Mucosa of descending colon (tissue), 3 donors: ENCODE measurements at regions not wholly inside any gene's neighbourhood (a gene's known extent, or its start where the extent isn't known, plus 50 kb on each side); places are given as distances from the start of the nearest gene placed in this dataset.
A peak's percentile ranks its signal among the peaks of the same experiment; 100 is the strongest.

Experiments used
- ATAC-seq: fragments of 200-7000 bp; cut with Tn5 transposase; one replicate; pipeline ENCODE4 v1.9.1; 2020; ENCODE audit warnings: mild to moderate bottlenecking, moderate library complexity
- DNase-seq, 3 donors: peaks; one replicate each; pipeline ENCODE4 v3.0.0-alpha.2; 2020
- H3K36me3 ChIP-seq: fragments of 200-600 bp; one replicate; pipeline ENCODE4 v1.8.0; 2021; ENCODE audit warnings: low read depth, mild to moderate bottlenecking
- H3K4me1 ChIP-seq: fragments of 200-600 bp; one replicate; pipeline ENCODE4 v1.8.0; 2021; ENCODE audit warnings: low read depth, mild to moderate bottlenecking
- H3K4me3 ChIP-seq: fragments of 200-600 bp; one replicate; pipeline ENCODE4 v1.8.0; 2021; ENCODE audit warnings: mild to moderate bottlenecking
- H3K9me3 ChIP-seq: fragments of 200-600 bp; one replicate; pipeline ENCODE4 v1.8.0; 2021; ENCODE audit warnings: mild to moderate bottlenecking
- CTCF ChIP-seq: fragments of 200-600 bp; IDR thresholded peaks from one replicate; pipeline ENCODE4 v1.8.0; 2022; ENCODE audit warnings: antibody characterized with exemption, mild to moderate bottlenecking
- intact Hi-C, 2 donors: fragments of 100-400 bp; cut with DNase I in 1 of 2; cut with micrococcal nuclease in 1 of 2; formaldehyde crosslinking; loops; one replicate each; pipeline versions ENCODE4 v1.11.0 to v1.11.1; 2022; cut with DNase I, micrococcal nuclease
- donor health status: DM: no; HTN: no; CAD: no; lungs with moderate emphysema.
- donor health status: DM: no; HTN: no; CAD: no.
- donor health status: DM: no; HTN: yes; CAD: no.

- ATAC-seq = no peak
- no peak for DNase-seq
- intact Hi-C loops = no loop called here
- no peak for TF ChIP-seq CTCF
- no peak overlapping the region for H3K4me3 ChIP-seq
- H3K36me3 ChIP-seq = no peaks in the 10 kb centered on the region
- H3K9me3 ChIP-seq = no peaks in the 10 kb centered on the region
- no peaks in the 10 kb centered on the region for H3K4me1 ChIP-seq
These were observed 138.3 kb upstream of the ETAA1 start for GRCh38 chr2:67258831-67259230.

GRCh38 chr2:67259556-67260342 lies 137.4 kb upstream of the ETAA1 start:
- TF ChIP-seq CTCF = no peak
- ATAC-seq = peak; percentile 43
- intact Hi-C loops = no loop called here
- H3K4me1 ChIP-seq = no peaks in the 10 kb centered on the region
- DNase-seq = peak in 2 of 3 donors; percentile 19 to 28
- no peak overlapping the region for H3K4me3 ChIP-seq
- no peaks in the 10 kb centered on the region for H3K36me3 ChIP-seq
- H3K9me3 ChIP-seq = no peaks in the 10 kb centered on the region

- intact Hi-C loops = no loop called here
- Histone ChIP-seq H3K36me3 (no peaks in the 10 kb centered on the region), H3K9me3 (no peaks in the 10 kb centered on the region), H3K4me1 (no peaks in the 10 kb centered on the region), H3K4me3 (no peak overlapping the region)
- DNase-seq = peak; percentile 29 to 56 (median 53)
- no peak for TF ChIP-seq CTCF
- peak; percentile 64 for ATAC-seq
These were observed 136.5 kb upstream of the ETAA1 start for GRCh38 chr2:67260343-67261277.

GRCh38 chr2:67267241-67267640 lies 129.9 kb upstream of the ETAA1 start:
- TF ChIP-seq CTCF = no peak
- Histone ChIP-seq H3K4me3 (no peak overlapping the region), H3K9me3 (no peaks in the 10 kb centered on the region), H3K36me3 (no peaks in the 10 kb centered on the region), H3K4me1 (no peaks in the 10 kb centered on the region)
- DNase-seq = no peak
- intact Hi-C loops = no loop called here
- ATAC-seq = no peak

- Histone ChIP-seq H3K4me3 (no peak overlapping the region), H3K4me1 (no peaks in the 10 kb centered on the region), H3K36me3 (no peaks in the 10 kb centered on the region), H3K9me3 (no peaks in the 10 kb centered on the region)
- intact Hi-C loops = no loop called here
- ATAC-seq = no peak
- TF ChIP-seq CTCF = no peak
- no peak for DNase-seq
These were observed 128.3 kb upstream of the ETAA1 start for GRCh38 chr2:67268797-67269196.
